ENCODE measurements at regions not wholly inside any gene's neighbourhood (a gene's known extent, or its start where the extent isn't known, plus 50 kb on each side); places are given as distances from the start of the nearest gene placed in this dataset.

- Histone ChIP-seq H3K9me3 (no peaks in the 10 kb centered on the region), H3K27ac (no peak overlapping the region), H3K4me1 (ENCODE audit: control insufficient read depth in 1 of 2, insufficient read depth in 1 of 2, low read depth in 1 of 2, low read length in 1 of 2) (peaks cover 19 to 24% of the 10 kb centered on the region in 2 experiments), H3K36me3 (no peaks in the 10 kb centered on the region), H3K4me3 (ENCODE audit: low read depth in 1 of 2, low read length in 1 of 2) (no peak overlapping the region), H3K27me3 (no peaks in the 10 kb centered on the region)
- no peak for TF ChIP-seq CTCF (IDR thresholded peaks at IDR 0.05)
Observed at GRCh38 chr2:239600001-239600593, 199.3 kb upstream of the HDAC4 start.

- H3K4me3 ChIP-seq (ENCODE audit: low read depth in 1 of 2, low read length in 1 of 2), result no peak overlapping the region
- no peaks in the 10 kb centered on the region for H3K9me3 ChIP-seq
- TF ChIP-seq CTCF (IDR thresholded peaks at IDR 0.05), result no peak
- no peaks in the 10 kb centered on the region for H3K36me3 ChIP-seq
- H3K27me3 ChIP-seq, result no peaks in the 10 kb centered on the region
- no peak overlapping the region for H3K27ac ChIP-seq
- H3K4me1 ChIP-seq (ENCODE audit: control insufficient read depth in 1 of 2, insufficient read depth in 1 of 2, low read depth in 1 of 2, low read length in 1 of 2), result peaks cover 19 to 22% of the 10 kb centered on the region in 2 experiments
Observed at GRCh38 chr2:239599299-239599698, 198.5 kb upstream of the HDAC4 start.

- Histone ChIP-seq H3K9me3 (no peaks in the 10 kb centered on the region), H3K36me3 (no peaks in the 10 kb centered on the region), H3K27me3 (no peaks in the 10 kb centered on the region), H3K4me3 (ENCODE audit: low read depth in 1 of 2, low read length in 1 of 2) (no peak overlapping the region), H3K27ac (no peak overlapping the region), H3K4me1 (ENCODE audit: control insufficient read depth in 1 of 2, insufficient read depth in 1 of 2, low read depth in 1 of 2, low read length in 1 of 2) (peaks cover 16 to 21% of the 10 kb centered on the region in 2 experiments)
- TF ChIP-seq CTCF (IDR thresholded peaks at IDR 0.05), result no peak
Observed at GRCh38 chr2:239598732-239599090, 197.9 kb upstream of the HDAC4 start.

GRCh38 chr2:239598011-239598731, 197.4 kb upstream of the HDAC4 start:
- H3K9me3 ChIP-seq, result no peaks in the 10 kb centered on the region
- H3K4me3 ChIP-seq (ENCODE audit: low read depth in 1 of 2, low read length in 1 of 2), result no peak overlapping the region
- no peaks in the 10 kb centered on the region for H3K27me3 ChIP-seq
- H3K36me3 ChIP-seq, result no peaks in the 10 kb centered on the region
- H3K27ac ChIP-seq, result no peak overlapping the region
- H3K4me1 ChIP-seq (ENCODE audit: control insufficient read depth in 1 of 2, insufficient read depth in 1 of 2, low read depth in 1 of 2, low read length in 1 of 2), result peaks cover 11 to 15% of the 10 kb centered on the region in 2 experiments
- TF ChIP-seq CTCF (IDR thresholded peaks at IDR 0.05), result no peak

GRCh38 chr2:239597216-239597615, 196.4 kb upstream of the HDAC4 start:
- Histone ChIP-seq H3K36me3 (no peaks in the 10 kb centered on the region), H3K4me1 (ENCODE audit: control insufficient read depth in 1 of 2, insufficient read depth in 1 of 2, low read depth in 1 of 2, low read length in 1 of 2) (peaks cover 3 to 6% of the 10 kb centered on the region in 2 experiments), H3K4me3 (ENCODE audit: low read depth in 1 of 2, low read length in 1 of 2) (no peak overlapping the region), H3K27me3 (no peaks in the 10 kb centered on the region), H3K27ac (no peak overlapping the region), H3K9me3 (no peaks in the 10 kb centered on the region)
- TF ChIP-seq CTCF (IDR thresholded peaks at IDR 0.05), result no peak
